K562 (cell line): ENCODE measurements at regions not wholly inside any gene's neighbourhood (a gene's known extent, or its start where the extent isn't known, plus 50 kb on each side); places are given as distances from the start of the nearest gene placed in this dataset.

Experiments used
- ATAC-seq: fragments of 200-7000 bp; cut with Tn5 transposase; 3 replicates; pipeline ENCODE4 v1.9.1; 2020; ENCODE audit warnings: moderate library complexity
- BruUV-seq: library from RNA; stranded (reverse); fragments of 400-500 nt; replicated peaks from 2 replicates; lab custom pipeline; 2021; lab: Mats Ljungman, UMichigan
- CTCF ChIA-PET: fragments of 300-600 bp; formaldehyde crosslinking; extraction: SDS; loops from one replicate; lab custom pipeline; 2021; ENCODE audit warnings: low intra/inter-chr PET ratio; lab: Yijun Ruan, JAX
- POLR2A ChIA-PET: fragments of 300-600, 350-650 bp; sonication (Branson Sonifier 250); formaldehyde crosslinking; extraction: SDS; loops from one replicate; lab custom pipeline; 2021; ENCODE audit warnings: antibody characterized with exemption, inconsistent platforms; lab: Yijun Ruan, JAX
- DNase-seq, 4 experiments: peaks; one replicate each; pipeline versions ENCODE4 v3.0.0 to v3.0.0-alpha.2; 2011 to 2018; ENCODE audit warnings: low spot score in 3 of 4, mixed read lengths in 3 of 4; ENCODE audit errors: extremely low read depth in 1 of 4
- FAIRE-seq: peaks from 2 replicates; lab custom pipeline; 2011; peaks lifted over from hg19 to GRCh38; lab: Jason Lieb, UNC
- H2AFZ ChIP-seq: 2 replicates; pipeline ENCODE4 v1.6.0; 2011; ENCODE audit warnings: low read depth, low read length, control low read depth, inconsistent platforms
- H3K27ac ChIP-seq: fragments of 200-600 bp; 3 replicates; pipeline ENCODE4 v1.8.0; 2011; ENCODE audit warnings: low read depth, mild to moderate bottlenecking, control low read depth, inconsistent platforms, low read length, moderate library complexity, mixed read lengths; ENCODE audit errors: extremely low read depth
- H3K27me3 ChIP-seq, 2 experiments: fragments of 300-600 bp in 1 of 2; 2 replicates in 1 of 2; 3 replicates in 1 of 2; pipeline versions ENCODE4 v1.6.0 to v1.8.0; 2011; ENCODE audit warnings: inconsistent platforms in 2 of 2, low read length in 2 of 2, mild to moderate bottlenecking in 1 of 2, mixed read lengths in 1 of 2, moderate library complexity in 1 of 2; ENCODE audit not compliant: control insufficient read depth in 2 of 2, insufficient read depth in 2 of 2
- H3K36me3 ChIP-seq: fragments of 300-600 bp; 3 replicates; pipeline ENCODE4 v1.8.0; 2011; ENCODE audit warnings: mild to moderate bottlenecking, low read length, inconsistent platforms; ENCODE audit not compliant: control insufficient read depth, insufficient read depth
- H3K4me1 ChIP-seq, 2 experiments: fragments of 200-600 bp in 1 of 2; replicated peaks in 1 of 2; 2 replicates in 1 of 2; 3 replicates in 1 of 2; pipeline versions ENCODE4 v1.5.1 to v1.8.0; 2011; ENCODE audit warnings: inconsistent platforms in 2 of 2, low read length in 2 of 2, mild to moderate bottlenecking in 1 of 2, mixed read lengths in 1 of 2, moderate library complexity in 1 of 2; ENCODE audit not compliant: control insufficient read depth in 2 of 2, insufficient read depth in 2 of 2
- H3K4me2 ChIP-seq: 2 replicates; pipeline ENCODE4 v1.6.1; 2011; ENCODE audit warnings: low read length, control low read depth, inconsistent platforms, mixed read lengths; ENCODE audit not compliant: insufficient read depth
- H3K4me3 ChIP-seq: fragments of 200-600 bp; sonication (generic), shearing (Covaris generic); 2 replicates; pipeline ENCODE4 v1.5.1; 2016; ENCODE audit warnings: control low read depth, inconsistent platforms
- H3K79me2 ChIP-seq: fragments of 200-600 bp; 3 replicates; pipeline ENCODE4 v1.8.0; 2011; ENCODE audit warnings: low read length, inconsistent platforms; ENCODE audit not compliant: control insufficient read depth, insufficient read depth
- H3K9ac ChIP-seq, 2 experiments: 2 replicates each; pipeline versions ENCODE4 v1.6.0 to v1.6.1; 2011; ENCODE audit warnings: low read depth in 2 of 2, low read length in 2 of 2, control low read depth in 1 of 2, inconsistent platforms in 1 of 2, mild to moderate bottlenecking in 1 of 2, mixed read lengths in 1 of 2; ENCODE audit not compliant: insufficient read depth in 1 of 2
- H3K9me1 ChIP-seq: one replicate; pipeline ENCODE4 v1.6.0; 2011; ENCODE audit warnings: inconsistent platforms, mild to moderate bottlenecking, low read length, moderate library complexity; ENCODE audit not compliant: control insufficient read depth, insufficient read depth
- H3K9me3 ChIP-seq: replicated peaks from 2 replicates; pipeline ENCODE4 v1.5.1; 2011; ENCODE audit warnings: low read depth, low read length, inconsistent platforms; ENCODE audit not compliant: control insufficient read depth, insufficient read depth
- H4K20me1 ChIP-seq: replicated peaks from 2 replicates; pipeline ENCODE4 v1.6.1; 2011; ENCODE audit warnings: low read length, inconsistent platforms, mixed read lengths; ENCODE audit not compliant: control insufficient read depth, insufficient read depth
- BRCA1 ChIP-seq, 2 experiments: fragments of 450-650 bp in 1 of 2; sonication (generic) in 1 of 2; formaldehyde crosslinking in 1 of 2; IDR thresholded peaks; 2 replicates each; pipeline versions ENCODE4 v1.5.0 to v1.6.1; 2017 to 2020; ENCODE audit warnings: mild to moderate bottlenecking in 1 of 2, missing genetic modification reagents in 1 of 2
- BRF1 ChIP-seq: IDR thresholded peaks from 3 replicates; pipeline ENCODE4 v1.6.1; 2011; ENCODE audit warnings: borderline replicate concordance, mild to moderate bottlenecking; ENCODE audit not compliant: insufficient read length; ENCODE audit errors: extremely low read depth
- GTF3C2 ChIP-seq: IDR thresholded peaks from 3 replicates; pipeline ENCODE4 v1.6.1; 2011; ENCODE audit warnings: borderline replicate concordance, mild to moderate bottlenecking, moderate library complexity; ENCODE audit not compliant: insufficient read length; ENCODE audit errors: extremely low read depth
- ILF3 ChIP-seq: fragments of 450-650 bp; IDR thresholded peaks from 2 replicates; pipeline ENCODE4 v1.6.1; 2018; ENCODE audit warnings: antibody characterized with exemption, mild to moderate bottlenecking, moderate library complexity, borderline replicate concordance
- LARP7 ChIP-seq: fragments of 450-650 bp; IDR thresholded peaks from 2 replicates; pipeline ENCODE4 v1.6.1; 2016
- LEF1 ChIP-seq: fragments of 450-650 bp; IDR thresholded peaks from 2 replicates; pipeline ENCODE4 v1.6.1; 2016; ENCODE audit warnings: mild to moderate bottlenecking
- MCM2 ChIP-seq: fragments of 450-650 bp; IDR thresholded peaks from 2 replicates; pipeline ENCODE4 v1.6.1; 2017; ENCODE audit warnings: low read depth, mild to moderate bottlenecking
- MITF ChIP-seq: IDR thresholded peaks from 2 replicates; pipeline ENCODE4 v1.6.1; 2014; ENCODE audit warnings: antibody characterized with exemption
- NFRKB ChIP-seq: fragments of 450-650 bp; IDR thresholded peaks from 2 replicates; pipeline ENCODE4 v1.6.1; 2016; ENCODE audit warnings: low read depth
- POLR2B ChIP-seq: fragments of 450-650 bp; IDR thresholded peaks from 2 replicates; pipeline ENCODE4 v1.6.1; 2018; ENCODE audit warnings: low read depth; ENCODE audit not compliant: partially characterized antibody
- POLR2G ChIP-seq: fragments of 200-400 bp; formaldehyde crosslinking; IDR thresholded peaks from 2 replicates; pipeline ENCODE4 v1.6.1; 2017; ENCODE audit warnings: low read depth, mild to moderate bottlenecking, antibody characterized with exemption, low read length, moderate library complexity
- SMC3 ChIP-seq: conservative IDR thresholded peaks from 2 replicates; pipeline ENCODE4 v1.6.1; 2011; ENCODE audit warnings: low read depth, low read length, improper control_type of control experiment; ENCODE audit not compliant: insufficient read depth
- TCFL5 ChIP-seq: fragments of 250-450 bp; sonication (Bioruptor Pico); conservative IDR thresholded peaks from 2 replicates; pipeline ENCODE4 v1.6.1; 2021; ENCODE audit warnings: mild to moderate bottlenecking, moderate library complexity, matching md5 sums
- ZC3H4 ChIP-seq: sonication (generic); formaldehyde crosslinking; IDR thresholded peaks from 2 replicates; pipeline ENCODE4 v1.9.0; 2021; ENCODE audit warnings: missing genetic modification reagents, borderline replicate concordance
- ZEB2 ChIP-seq: fragments of 450-650 bp; IDR thresholded peaks from 2 replicates; pipeline ENCODE4 v1.6.1; 2016
- ZNF184 ChIP-seq: sonication (generic); formaldehyde crosslinking; IDR thresholded peaks from 2 replicates; pipeline ENCODE4 v1.5.0; 2020; ENCODE audit warnings: missing genetic modification reagents
- ZNF316 ChIP-seq: fragments of 450-650 bp; IDR thresholded peaks from 2 replicates; pipeline ENCODE4 v1.6.1; 2016
- ZNF431 ChIP-seq: sonication (generic); formaldehyde crosslinking; IDR thresholded peaks from 2 replicates; pipeline ENCODE4 v1.8.0; 2022; ENCODE audit warnings: mild to moderate bottlenecking, missing genetic modification reagents
- WGBS: fragments of 100-300 bp; shearing (Covaris generic); methylation state at CpG from one replicate; pipeline ENCODE4 v1.1.6; 2016; ENCODE audit warnings: low coverage, mixed read lengths; ENCODE audit not compliant: insufficient coverage; ENCODE audit errors: missing lambda C conversion rate; 5-methylcytosine and 5-hydroxymethylcytosine counted together
- in situ Hi-C: fragments of 300-500 bp; cut with MboI; formaldehyde crosslinking; loops from 4 replicates; pipeline ENCODE4 v1.15.0; 2018; ENCODE audit warnings: inconsistent platforms, mixed read lengths
- intact Hi-C: fragments of 100-400 bp; cut with micrococcal nuclease; formaldehyde crosslinking; loops from 2 replicates; pipeline ENCODE4 v1.14.2; 2022

GRCh38 chr22:22830193-22830592 lies 57.4 kb upstream of the IGLL5 start:
- Histone ChIP-seq H3K27ac (no peak overlapping the region), H3K9me1 (peaks cover 3% of the 10 kb centered on the region), H3K9me3 (no peaks in the 10 kb centered on the region), H4K20me1 (0 out of 2 replicates have a peak, but pooled peaks cover 7% of the 10 kb centered on the region), H3K79me2 (no peaks in the 10 kb centered on the region), H3K27me3 (peaks cover 21 to 36% of the 10 kb centered on the region in 2 experiments), H3K4me2 (no peak overlapping the region), H2AFZ (no peak overlapping the region), H3K9ac (no peak overlapping the region), H3K36me3 (no peaks in the 10 kb centered on the region), H3K4me3 (no peak overlapping the region), H3K4me1 (no peaks in the 10 kb centered on the region)
- no peak for DNase-seq
- no peak for FAIRE-seq
- CTCF ChIA-PET: interaction anchor here (0.5 to 0.6 kb wide), 2 partner anchors 38 to 77 kb away, joined by 4 read pairs; no protein-coding TSS in a partner anchor
- POLR2A ChIA-PET: interaction anchor here (0.7 to 4.3 kb wide), 28 partner anchors 8 to 405 kb away, joined by 3 to 29 read pairs (median 3); no protein-coding TSS in a partner anchor
- BruUV-seq: no TSS peak
- no peak for ATAC-seq
- in situ Hi-C loops: no loop called here
- WGBS: 3% methylated on average over 2 of the region's 2 CpGs
- intact Hi-C loops: no loop called here
- TF ChIP-seq LEF1 (no peak), ZC3H4 (CRISPR knock-in tag) (peak; percentile 94), POLR2B (no peak), BRF1 (no peak), ZNF316 (no peak), ZNF431 (CRISPR knock-in tag) (no peak), ZNF184 (CRISPR knock-in tag) (0 out of 2 replicates have a peak, but pooled peaks have one; percentile 27), ILF3 (no peak), MCM2 (no peak), GTF3C2 (no peak), SMC3 (no peak), ZEB2 (no peak), LARP7 (no peak), TCFL5 (CRISPR knock-in tag) (no peak), POLR2G (no peak), NFRKB (no peak), BRCA1 (IDR thresholded peaks at IDR 0.05) (no peak), BRCA1 (CRISPR knock-in tag; IDR thresholded peaks at IDR 0.05) (peak; percentile 89; the same call in 1 of the 2 replicates), MITF (no peak)
